ENCODE measurements at regions not wholly inside any gene's neighbourhood (a gene's known extent, or its start where the extent isn't known, plus 50 kb on each side); places are given as distances from the start of the nearest gene placed in this dataset.
"Not testable (repeated sequence)": the region's sequence is repeated elsewhere in the genome, so short reads cannot be mapped to it uniquely, and the experiment has no call there.

DNA sequence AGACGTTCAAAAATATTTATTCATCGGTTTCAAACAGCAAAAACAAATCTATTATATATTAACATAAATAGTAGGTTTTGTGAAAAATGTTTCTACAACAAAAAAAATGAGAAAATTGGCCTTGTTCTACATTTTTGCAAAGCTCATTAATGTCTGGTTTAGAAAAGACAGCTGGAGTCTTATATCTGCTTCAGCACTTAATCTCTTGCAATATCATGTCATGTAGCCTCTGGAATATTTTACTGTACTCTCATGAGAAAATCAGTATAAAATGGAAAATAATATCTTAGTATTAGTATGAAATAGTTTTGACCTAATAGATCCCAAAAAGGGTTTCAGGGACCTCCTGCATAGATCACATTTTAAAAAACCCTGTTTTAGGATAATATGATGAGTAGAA, 326.6 kb downstream of the ARL4A start:
- Mint-ChIP-seq H3K27me3 (ENCODE audit: low read depth) (peaks cover 2% of the 10 kb centered on the region), H3K27ac (no peak overlapping the region), H3K9me3 (no peaks in the 10 kb centered on the region), H3K4me3 (ENCODE audit: low read depth) (no peak overlapping the region), H3K36me3 (ENCODE audit: low read depth) (no peaks in the 10 kb centered on the region), H3K4me1 (ENCODE audit: low read depth) (no peaks in the 10 kb centered on the region)
- intact Hi-C loops (cut with micrococcal nuclease), result no loop called here
- no peak for DNase-seq (ENCODE audit: low spot score)

DNA sequence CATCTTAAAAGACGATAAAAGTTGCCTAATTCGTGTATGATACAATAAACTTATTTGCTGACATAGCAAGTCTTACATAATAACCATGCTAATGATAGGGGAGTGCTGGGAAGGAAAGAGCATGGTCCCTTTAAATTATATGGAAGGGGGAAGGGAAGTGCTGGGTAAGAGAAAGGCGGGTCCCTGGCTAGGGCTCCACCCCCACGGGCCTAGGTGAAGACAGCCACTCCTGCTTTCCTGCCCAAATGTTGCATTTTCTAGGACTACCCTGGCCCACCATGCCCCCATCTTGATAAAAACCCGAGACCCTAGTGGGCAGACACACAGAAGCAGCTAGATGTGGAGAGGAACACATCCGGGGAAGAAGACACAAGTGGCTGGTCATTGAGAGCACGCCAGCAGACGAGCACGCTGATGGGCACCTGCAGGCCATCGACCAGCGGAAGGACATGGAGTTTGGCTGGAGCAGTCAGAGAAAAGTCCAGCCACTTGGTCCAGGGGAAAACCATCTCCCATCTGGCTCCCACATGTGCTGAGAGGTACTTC, 328.7 kb downstream of the ARL4A start:
- Mint-ChIP-seq H3K9me3 (no peaks in the 10 kb centered on the region), H3K27ac (no peak overlapping the region)
- DNase-seq (ENCODE audit: low spot score), result no peak

GRCh38 chr7:13016592-13017332, 329.3 kb downstream of the ARL4A start:
- DNase-seq (ENCODE audit: low spot score), result no peak
- H3K27ac Mint-ChIP-seq, result no peak overlapping the region
- H3K36me3 Mint-ChIP-seq (ENCODE audit: low read depth), result no peaks in the 10 kb centered on the region
- peaks cover 2% of the 10 kb centered on the region for H3K27me3 Mint-ChIP-seq (ENCODE audit: low read depth)
- no peaks in the 10 kb centered on the region for H3K4me1 Mint-ChIP-seq (ENCODE audit: low read depth)
- no peak overlapping the region for H3K4me3 Mint-ChIP-seq (ENCODE audit: low read depth)
- intact Hi-C loops (cut with micrococcal nuclease), result no loop called here
- no peaks in the 10 kb centered on the region for H3K9me3 Mint-ChIP-seq

More for the DNA sequence above, 328.7 kb downstream of the ARL4A start:
- intact Hi-C loops (cut with micrococcal nuclease), result no loop called here
- no peaks in the 10 kb centered on the region for H3K36me3 Mint-ChIP-seq (ENCODE audit: low read depth)
- H3K4me3 Mint-ChIP-seq (ENCODE audit: low read depth), result no peak overlapping the region
- H3K27me3 Mint-ChIP-seq (ENCODE audit: low read depth), result peaks cover 2% of the 10 kb centered on the region
- no peaks in the 10 kb centered on the region for H3K4me1 Mint-ChIP-seq (ENCODE audit: low read depth)

- intact Hi-C loops (cut with micrococcal nuclease), result no loop called here
- Mint-ChIP-seq H3K4me3 (ENCODE audit: low read depth) (no peak overlapping the region), H3K36me3 (ENCODE audit: low read depth) (no peaks in the 10 kb centered on the region), H3K4me1 (ENCODE audit: low read depth) (no peaks in the 10 kb centered on the region), H3K27me3 (ENCODE audit: low read depth) (peaks cover 2% of the 10 kb centered on the region), H3K9me3 (no peaks in the 10 kb centered on the region), H3K27ac (no peak overlapping the region)
- DNase-seq (ENCODE audit: low spot score), result no peak
Observed at GRCh38 chr7:13017333-13017857, 330.0 kb downstream of the ARL4A start.

GRCh38 chr7:13017881-13018280, 330.4 kb downstream of the ARL4A start:
- Mint-ChIP-seq H3K36me3 (ENCODE audit: low read depth) (no peaks in the 10 kb centered on the region), H3K4me1 (ENCODE audit: low read depth) (no peaks in the 10 kb centered on the region), H3K27ac (no peak overlapping the region), H3K27me3 (ENCODE audit: low read depth) (peaks cover 2% of the 10 kb centered on the region), H3K9me3 (no peaks in the 10 kb centered on the region), H3K4me3 (ENCODE audit: low read depth) (no peak overlapping the region)
- intact Hi-C loops (cut with micrococcal nuclease), result no loop called here
- no peak for DNase-seq (ENCODE audit: low spot score)

- no peak overlapping the region for H3K27ac Mint-ChIP-seq
- H3K27me3 Mint-ChIP-seq (ENCODE audit: low read depth), result no peaks in the 10 kb centered on the region
- intact Hi-C loops (cut with micrococcal nuclease), result no loop called here
- H3K9me3 Mint-ChIP-seq, result no peaks in the 10 kb centered on the region
- H3K4me3 Mint-ChIP-seq (ENCODE audit: low read depth), result no peak overlapping the region
- H3K4me1 Mint-ChIP-seq (ENCODE audit: low read depth), result no peaks in the 10 kb centered on the region
- no peaks in the 10 kb centered on the region for H3K36me3 Mint-ChIP-seq (ENCODE audit: low read depth)
- DNase-seq (ENCODE audit: low spot score), result no peak
Observed at GRCh38 chr7:13021566-13022300, 334.3 kb downstream of the ARL4A start.

- no peak overlapping the region for H3K4me3 Mint-ChIP-seq (ENCODE audit: low read depth)
- H3K27ac Mint-ChIP-seq, result no peak overlapping the region
- H3K36me3 Mint-ChIP-seq (ENCODE audit: low read depth), result no peaks in the 10 kb centered on the region
- H3K4me1 Mint-ChIP-seq (ENCODE audit: low read depth), result no peaks in the 10 kb centered on the region
- intact Hi-C loops (cut with micrococcal nuclease), result no loop called here
- H3K27me3 Mint-ChIP-seq (ENCODE audit: low read depth), result no peaks in the 10 kb centered on the region
- DNase-seq (ENCODE audit: low spot score), result no peak
- no peaks in the 10 kb centered on the region for H3K9me3 Mint-ChIP-seq
Observed at GRCh38 chr7:13024121-13024674, 336.8 kb downstream of the ARL4A start.

- intact Hi-C loops (cut with micrococcal nuclease); H3K36me3 Mint-ChIP-seq (ENCODE audit: low read depth); H3K9me3 Mint-ChIP-seq; H3K4me3 Mint-ChIP-seq (ENCODE audit: low read depth); H3K27ac Mint-ChIP-seq; H3K4me1 Mint-ChIP-seq (ENCODE audit: low read depth); H3K27me3 Mint-ChIP-seq (ENCODE audit: low read depth); DNase-seq (ENCODE audit: low spot score): not testable (repeated sequence)
Observed at GRCh38 chr7:13025043-13025442, 337.6 kb downstream of the ARL4A start.

DNA sequence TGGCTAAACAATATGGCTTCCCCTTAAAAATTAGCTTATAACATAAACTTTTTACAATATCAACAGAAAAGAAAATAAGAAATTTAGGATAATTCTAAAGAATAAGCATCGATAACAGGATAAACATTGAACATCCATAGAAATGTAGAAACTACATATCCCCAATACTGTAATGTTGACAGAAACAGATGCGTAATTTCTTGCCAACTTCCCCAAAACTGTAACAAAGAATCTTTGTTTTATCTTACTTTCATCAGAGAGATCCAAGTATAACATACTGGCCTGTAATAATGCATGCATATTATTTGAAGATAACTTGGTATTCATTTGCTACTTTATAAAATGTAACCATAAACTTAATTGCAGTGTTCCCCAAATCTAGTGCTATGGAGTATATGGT, 339.9 kb downstream of the ARL4A start:
- Mint-ChIP-seq H3K36me3 (ENCODE audit: low read depth) (no peaks in the 10 kb centered on the region), H3K4me1 (ENCODE audit: low read depth) (no peaks in the 10 kb centered on the region), H3K9me3 (no peaks in the 10 kb centered on the region), H3K27ac (no peak overlapping the region), H3K27me3 (ENCODE audit: low read depth) (no peaks in the 10 kb centered on the region), H3K4me3 (ENCODE audit: low read depth) (no peak overlapping the region)
- no peak for DNase-seq (ENCODE audit: low spot score)
- intact Hi-C loops (cut with micrococcal nuclease), result no loop called here

DNA sequence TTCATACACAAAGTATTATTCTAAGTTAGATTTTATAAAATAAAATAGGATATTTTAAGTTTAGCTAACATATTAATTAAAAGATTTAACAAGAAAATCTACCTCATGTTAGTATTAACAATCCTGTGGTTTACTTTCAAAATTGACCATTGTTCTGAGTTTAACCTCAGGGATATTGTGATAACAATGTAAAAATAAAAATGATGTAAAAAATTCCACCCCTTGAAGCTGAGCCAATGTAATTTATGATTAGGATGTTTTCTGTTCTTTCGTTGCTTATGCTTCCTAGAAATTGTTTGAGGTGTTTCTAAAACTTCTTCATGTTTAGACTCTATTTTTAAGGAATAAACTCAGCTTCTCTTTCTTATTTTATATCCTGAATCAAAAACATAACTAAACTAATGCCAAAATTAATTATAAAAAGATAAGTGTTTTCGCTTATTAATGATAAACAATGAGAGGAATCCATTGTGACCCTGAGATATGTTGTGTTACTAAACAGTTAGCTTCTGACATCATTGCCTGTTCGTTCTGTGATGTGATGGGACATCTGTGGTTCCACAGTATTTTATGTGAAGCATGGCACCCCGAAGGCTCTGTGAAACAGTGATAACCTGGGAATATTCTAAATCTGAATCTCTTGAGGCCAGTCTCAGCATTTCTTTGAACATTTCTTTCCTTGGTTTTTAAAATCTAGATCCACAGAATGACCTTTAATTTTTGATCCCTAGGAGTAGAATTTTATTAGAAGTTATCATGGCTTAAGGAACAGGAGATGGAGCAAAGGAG, 340.8 kb downstream of the ARL4A start:
- H3K4me3 Mint-ChIP-seq (ENCODE audit: low read depth), result no peak overlapping the region
- H3K27ac Mint-ChIP-seq, result no peak overlapping the region
- H3K27me3 Mint-ChIP-seq (ENCODE audit: low read depth), result no peaks in the 10 kb centered on the region
- H3K4me1 Mint-ChIP-seq (ENCODE audit: low read depth), result no peaks in the 10 kb centered on the region
- intact Hi-C loops (cut with micrococcal nuclease), result no loop called here
- DNase-seq (ENCODE audit: low spot score), result no peak
- H3K36me3 Mint-ChIP-seq (ENCODE audit: low read depth), result no peaks in the 10 kb centered on the region
- no peaks in the 10 kb centered on the region for H3K9me3 Mint-ChIP-seq

GRCh38 chr7:13028825-13029099, 341.3 kb downstream of the ARL4A start:
- Mint-ChIP-seq H3K4me3 (ENCODE audit: low read depth) (no peak overlapping the region), H3K27ac (no peak overlapping the region), H3K36me3 (ENCODE audit: low read depth) (no peaks in the 10 kb centered on the region), H3K4me1 (ENCODE audit: low read depth) (no peaks in the 10 kb centered on the region), H3K27me3 (ENCODE audit: low read depth) (no peaks in the 10 kb centered on the region), H3K9me3 (no peaks in the 10 kb centered on the region)
- intact Hi-C loops (cut with micrococcal nuclease), result no loop called here
- no peak for DNase-seq (ENCODE audit: low spot score)

DNA sequence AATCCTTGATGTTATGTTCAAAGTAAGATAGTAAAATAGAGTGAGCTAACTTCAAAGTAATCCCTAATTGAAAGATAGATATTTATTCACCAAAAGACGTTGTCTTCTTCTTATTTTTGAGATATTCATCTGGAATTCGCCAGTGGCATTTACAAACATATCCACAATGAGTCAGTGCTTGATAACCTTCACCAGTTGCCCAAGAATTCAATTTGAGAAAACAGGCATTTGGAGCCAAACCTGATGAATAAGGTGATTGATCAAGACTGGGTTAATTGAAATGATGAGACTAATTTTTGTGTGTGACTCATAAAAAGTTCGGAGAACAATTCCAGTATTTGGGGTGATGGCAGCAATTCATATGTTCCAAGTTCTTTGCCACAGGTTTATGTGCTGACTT, 344.0 kb downstream of the ARL4A start:
- no peak overlapping the region for H3K27ac Mint-ChIP-seq
- intact Hi-C loops (cut with micrococcal nuclease), result no loop called here

More for the DNA sequence above, 344.0 kb downstream of the ARL4A start:
- no peak overlapping the region for H3K4me3 Mint-ChIP-seq (ENCODE audit: low read depth)
- H3K9me3 Mint-ChIP-seq, result no peaks in the 10 kb centered on the region
- H3K36me3 Mint-ChIP-seq (ENCODE audit: low read depth), result no peaks in the 10 kb centered on the region
- no peak for DNase-seq (ENCODE audit: low spot score)
- peaks cover 2% of the 10 kb centered on the region for H3K27me3 Mint-ChIP-seq (ENCODE audit: low read depth)
- H3K4me1 Mint-ChIP-seq (ENCODE audit: low read depth), result no peaks in the 10 kb centered on the region

Data from activated T-helper 2 cell treated with anti-CD3 and anti-CD28 coated beads, Interferon-gamma antibody, Interleukin-2, Interleukin-4, amounts not matched to agents 10 μg/mL and 5 μg/mL and 100 μg/mL, durations not matched to agents 14 hours and 24 hours and 36 hours (primary cell).